Right hindlimb (tissue), 1 donor: ENCODE measurements at regions not wholly inside any gene's neighbourhood (a gene's known extent, or its start where the extent isn't known, plus 50 kb on each side); places are given as distances from the start of the nearest gene placed in this dataset.

Experiments used
- DNase-seq: peaks from one replicate; pipeline ENCODE4 v3.0.0-alpha.2; 2018

- no peak for DNase-seq
Observed at GRCh38 chr2:19416784-19417684, 58.6 kb upstream of the OSR1 start.

DNA sequence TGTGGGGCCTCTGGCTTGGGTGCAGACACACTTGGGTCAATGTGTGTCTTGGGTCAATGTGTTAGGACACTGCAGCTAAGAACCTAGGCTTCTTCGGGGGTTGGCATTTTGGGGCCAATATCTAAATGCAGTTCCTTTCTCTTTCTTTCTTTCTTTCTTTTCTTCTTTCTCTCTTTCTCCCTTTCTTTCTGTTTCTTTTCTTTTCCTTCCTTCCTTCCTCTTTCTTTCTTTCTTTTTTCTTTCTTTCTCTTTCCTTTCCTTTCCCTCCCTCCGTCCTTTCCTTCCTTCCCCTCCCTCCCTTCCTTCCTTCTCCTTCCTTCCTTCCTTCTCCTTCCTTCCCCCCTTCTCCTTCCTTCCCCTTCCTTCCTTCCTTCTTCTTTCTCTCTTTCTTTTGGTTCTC is 57.7 kb upstream of the OSR1 start:
- no peak for DNase-seq

- DNase-seq = no peak
Observed at GRCh38 chr2:19409046-19409445, 50.6 kb upstream of the OSR1 start.

DNA sequence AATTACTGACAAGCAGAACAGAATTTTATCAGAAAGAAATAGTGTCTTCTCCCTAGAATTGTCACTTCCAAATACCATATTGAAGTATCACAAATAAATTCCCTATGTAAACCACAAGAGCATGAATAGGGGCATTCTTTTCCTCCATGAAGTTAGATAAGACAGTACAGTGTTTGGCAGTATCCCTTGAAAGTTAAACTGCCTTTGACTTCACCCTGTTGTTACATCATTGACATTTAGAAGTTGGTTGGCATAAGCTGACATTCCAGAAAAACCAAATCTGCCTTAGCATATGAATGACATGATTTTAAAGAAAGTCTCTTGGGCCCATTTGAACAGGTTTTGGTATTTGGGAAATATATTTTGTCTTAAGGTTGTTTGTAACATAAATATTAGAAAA is 50.2 kb upstream of the OSR1 start:
- DNase-seq = no peak
